OCI-LY3 (cell line): ENCODE measurements at regions not wholly inside any gene's neighbourhood (a gene's known extent, or its start where the extent isn't known, plus 50 kb on each side); places are given as distances from the start of the nearest gene placed in this dataset.
A peak's percentile ranks its signal among the peaks of the same experiment; 100 is the strongest.

Source experiments
- H2AFZ ChIP-seq: fragments of 200-600, 300-600 bp; shearing (Covaris generic); 2 replicates; pipeline ENCODE4 v1.6.0; 2014; ENCODE audit warnings: antibody characterized with exemption, low read depth, low read length
- H3K27ac ChIP-seq: fragments of 200-600, 300-600 bp; sonication (generic); 2 replicates; pipeline ENCODE4 v1.5.1; 2014; ENCODE audit warnings: mild to moderate bottlenecking, low read length, moderate library complexity, mixed read lengths
- H3K27me3 ChIP-seq: fragments of 200-600, 300-600 bp; sonication (generic); 2 replicates; pipeline ENCODE4 v1.6.1; 2014; ENCODE audit warnings: low read depth, low read length, mixed read lengths
- H3K36me3 ChIP-seq: fragments of 200-600, 300-600 bp; sonication (generic); replicated peaks from 2 replicates; pipeline ENCODE3; 2014; ENCODE audit warnings: low read depth, low read length, mixed read lengths
- H3K4me1 ChIP-seq: fragments of 300-600, 200-600 bp; sonication (generic); 2 replicates; pipeline ENCODE4 v1.6.1; 2014; ENCODE audit warnings: low read length, mixed read lengths
- H3K4me2 ChIP-seq: fragments of 200-600, 300-600 bp; sonication (generic); 2 replicates; pipeline ENCODE4 v1.6.1; 2014; ENCODE audit warnings: low read length, mixed read lengths
- H3K4me3 ChIP-seq: fragments of 300-600, 200-600 bp; sonication (generic); 2 replicates; pipeline ENCODE4 v1.5.1; 2014; ENCODE audit warnings: antibody characterized with exemption, mild to moderate bottlenecking, low read length, moderate library complexity
- H3K79me2 ChIP-seq: fragments of 300-600, 200-600 bp; shearing (Covaris generic); 2 replicates; pipeline ENCODE4 v1.6.1; 2014; ENCODE audit warnings: mild to moderate bottlenecking, low read length, mixed read lengths
- H3K9ac ChIP-seq: fragments of 300-600, 200-600 bp; shearing (Covaris generic); 2 replicates; pipeline ENCODE4 v1.6.0; 2014; ENCODE audit warnings: mild to moderate bottlenecking, low read length, moderate library complexity
- H3K9me3 ChIP-seq: fragments of 200-600, 300-600 bp; shearing (Covaris generic); 2 replicates; pipeline ENCODE4 v1.6.1; 2014; ENCODE audit warnings: low read length, mixed read lengths; ENCODE audit not compliant: insufficient read depth
- H4K20me1 ChIP-seq: fragments of 200-600, 300-600 bp; sonication (generic); 2 replicates; pipeline ENCODE4 v1.6.1; 2016; ENCODE audit warnings: low read length, mixed read lengths; ENCODE audit not compliant: insufficient read depth
- EZH2phosphoT487 ChIP-seq: fragments of 200-600 bp; shearing (Covaris generic); IDR thresholded peaks from 2 replicates; pipeline ENCODE4 v1.6.1; 2018; ENCODE audit warnings: antibody characterized with exemption, mixed run types, low read depth
- TF ChIP-seq, protein P1 (sequence below): fragments of 200-600, 300-600 bp; sonication (generic); IDR thresholded peaks from 2 replicates; pipeline ENCODE4 v1.5.1; 2014; ENCODE audit warnings: antibody characterized with exemption, low read length, low read depth

DNA sequence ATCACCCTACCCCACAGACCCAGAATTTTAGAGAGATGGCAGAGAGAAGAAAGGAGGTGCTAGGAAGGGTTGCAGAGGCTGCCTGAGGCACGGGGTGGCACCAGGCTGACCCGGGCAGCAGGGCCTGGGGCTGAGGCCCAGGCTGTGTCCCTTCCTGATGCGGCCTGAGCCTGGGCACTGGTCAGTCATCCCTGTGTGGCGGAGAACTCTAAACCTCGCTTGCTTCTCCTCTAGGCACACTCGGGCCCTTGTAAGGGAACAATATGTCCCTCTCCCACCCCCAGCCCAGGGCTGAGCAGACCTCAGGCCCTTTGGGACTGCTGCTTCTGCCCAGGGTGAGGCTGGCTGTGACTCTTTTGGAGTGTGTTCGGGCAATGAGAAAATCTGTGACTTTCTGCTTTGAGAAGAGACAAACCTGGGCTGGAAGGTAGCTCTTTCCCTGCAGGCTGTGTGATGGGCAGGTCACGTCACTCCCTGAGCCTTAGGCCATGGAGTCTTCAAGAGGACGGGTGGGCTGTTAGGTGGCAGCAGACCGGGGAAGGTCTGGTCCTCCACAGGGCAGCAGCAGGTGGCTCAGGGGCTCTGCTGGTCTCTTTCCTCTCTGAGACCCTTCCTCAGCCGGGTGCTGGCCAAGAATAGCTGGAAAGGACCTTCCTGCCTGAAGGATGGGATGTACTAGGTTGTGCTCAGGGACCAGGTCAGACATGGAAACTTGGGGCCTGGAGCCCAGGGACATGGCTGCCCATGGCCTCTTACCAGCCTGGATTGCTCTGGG lies 96.8 kb downstream of the GLI2 start:
- Histone ChIP-seq H3K9ac (no peak overlapping the region), H4K20me1 (no peaks in the 10 kb centered on the region), H3K9me3 (no peaks in the 10 kb centered on the region), H3K4me2 (no peak overlapping the region), H3K4me1 (no peaks in the 10 kb centered on the region), H3K79me2 (no peaks in the 10 kb centered on the region), H3K27me3 (no peaks in the 10 kb centered on the region), H3K27ac (no peak overlapping the region), H2AFZ (no peak overlapping the region), H3K4me3 (no peak overlapping the region), H3K36me3 (no peaks in the 10 kb centered on the region)
- TF ChIP-seq, protein P1, sequence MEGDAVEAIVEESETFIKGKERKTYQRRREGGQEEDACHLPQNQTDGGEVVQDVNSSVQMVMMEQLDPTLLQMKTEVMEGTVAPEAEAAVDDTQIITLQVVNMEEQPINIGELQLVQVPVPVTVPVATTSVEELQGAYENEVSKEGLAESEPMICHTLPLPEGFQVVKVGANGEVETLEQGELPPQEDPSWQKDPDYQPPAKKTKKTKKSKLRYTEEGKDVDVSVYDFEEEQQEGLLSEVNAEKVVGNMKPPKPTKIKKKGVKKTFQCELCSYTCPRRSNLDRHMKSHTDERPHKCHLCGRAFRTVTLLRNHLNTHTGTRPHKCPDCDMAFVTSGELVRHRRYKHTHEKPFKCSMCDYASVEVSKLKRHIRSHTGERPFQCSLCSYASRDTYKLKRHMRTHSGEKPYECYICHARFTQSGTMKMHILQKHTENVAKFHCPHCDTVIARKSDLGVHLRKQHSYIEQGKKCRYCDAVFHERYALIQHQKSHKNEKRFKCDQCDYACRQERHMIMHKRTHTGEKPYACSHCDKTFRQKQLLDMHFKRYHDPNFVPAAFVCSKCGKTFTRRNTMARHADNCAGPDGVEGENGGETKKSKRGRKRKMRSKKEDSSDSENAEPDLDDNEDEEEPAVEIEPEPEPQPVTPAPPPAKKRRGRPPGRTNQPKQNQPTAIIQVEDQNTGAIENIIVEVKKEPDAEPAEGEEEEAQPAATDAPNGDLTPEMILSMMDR, result no peak
- TF ChIP-seq EZH2phosphoT487, result no peak

DNA sequence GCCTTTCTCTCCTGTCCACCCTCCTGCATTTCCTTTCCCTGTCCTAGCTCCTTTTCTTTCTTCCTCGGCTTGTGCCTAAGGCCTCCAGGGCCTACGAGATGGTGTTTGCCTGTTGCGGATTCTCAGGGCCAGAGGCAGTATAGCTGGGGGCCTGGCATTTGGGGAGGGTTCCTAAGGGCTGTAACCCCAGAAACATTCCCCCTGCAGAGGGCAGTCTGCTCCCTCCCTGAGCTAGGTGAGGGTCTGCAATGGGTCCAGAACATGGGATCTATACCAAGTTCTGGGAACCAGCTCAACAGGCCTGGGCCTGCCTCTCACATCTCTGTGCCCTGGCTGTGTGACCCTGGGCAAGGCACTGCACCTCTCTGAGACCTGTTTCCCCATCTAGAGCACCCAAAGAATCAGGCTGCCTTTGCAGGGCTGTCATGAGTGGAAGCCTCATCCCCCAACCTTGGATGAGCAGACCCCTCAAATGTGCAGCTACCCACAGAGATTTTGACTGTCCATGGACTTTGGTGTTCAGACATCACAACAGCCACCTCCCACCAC lies 97.5 kb downstream of the GLI2 start:
- H3K79me2 ChIP-seq, result no peaks in the 10 kb centered on the region
- no peak overlapping the region for H3K4me2 ChIP-seq
- H3K4me3 ChIP-seq, result no peak overlapping the region
- H2AFZ ChIP-seq, result no peak overlapping the region
- no peaks in the 10 kb centered on the region for H3K9me3 ChIP-seq
- no peaks in the 10 kb centered on the region for H3K27me3 ChIP-seq
- no peaks in the 10 kb centered on the region for H3K36me3 ChIP-seq
- no peaks in the 10 kb centered on the region for H4K20me1 ChIP-seq
- TF ChIP-seq EZH2phosphoT487, result no peak
- TF ChIP-seq, protein P1, result peak; percentile 25; the same call in 1 of the 2 replicates
- no peak overlapping the region for H3K27ac ChIP-seq
- H3K9ac ChIP-seq, result no peak overlapping the region
- H3K4me1 ChIP-seq, result no peaks in the 10 kb centered on the region

DNA sequence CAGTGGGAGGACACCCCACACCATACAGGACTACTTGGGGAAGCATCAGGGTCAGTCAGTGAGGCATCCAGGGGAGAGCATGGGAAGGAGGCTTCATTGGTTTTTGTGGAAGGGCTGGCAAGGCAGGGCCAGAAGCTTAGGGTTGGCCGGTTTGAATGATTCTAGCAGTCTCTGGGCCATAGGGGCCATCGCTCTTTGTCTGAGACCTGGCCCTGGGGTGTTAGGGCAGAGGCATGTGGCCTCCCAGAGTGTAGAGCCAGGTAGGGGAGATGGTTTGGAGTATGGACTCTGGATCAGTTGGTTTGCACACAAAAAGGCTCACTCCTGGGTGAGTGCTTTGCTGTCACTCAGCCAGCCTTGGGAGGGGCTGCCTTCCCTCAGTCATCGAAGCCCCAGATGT lies 98.5 kb downstream of the GLI2 start:
- H3K79me2 ChIP-seq, result no peaks in the 10 kb centered on the region
- no peak overlapping the region for H2AFZ ChIP-seq
- no peak overlapping the region for H3K27ac ChIP-seq

DNA sequence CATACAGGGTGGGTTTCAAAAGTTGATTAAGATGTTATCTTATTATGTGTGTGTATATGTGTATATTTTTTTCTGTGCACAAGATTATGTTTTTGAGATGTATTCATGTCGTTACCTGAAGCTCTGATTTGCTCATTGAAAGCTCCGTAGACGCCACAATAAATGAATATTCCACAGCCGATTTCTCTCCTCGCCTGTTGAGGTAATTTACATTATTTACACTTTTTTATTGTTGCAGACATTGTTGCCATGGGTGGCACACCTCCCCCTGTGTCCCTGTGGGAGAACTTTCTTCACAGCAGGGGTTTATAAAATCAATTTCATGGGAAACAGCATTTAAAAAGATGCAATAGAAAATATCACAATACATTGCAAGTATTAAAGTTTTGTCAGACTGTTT lies 100.6 kb downstream of the GLI2 start:
- H3K9me3 ChIP-seq, result no peaks in the 10 kb centered on the region
- no peaks in the 10 kb centered on the region for H3K79me2 ChIP-seq
- H3K9ac ChIP-seq, result no peak overlapping the region
- H3K27me3 ChIP-seq, result no peaks in the 10 kb centered on the region; the same call in 1 of the 2 replicates
- TF ChIP-seq, protein P1, result no peak
- no peak for TF ChIP-seq EZH2phosphoT487
- no peaks in the 10 kb centered on the region for H3K36me3 ChIP-seq
- H3K4me2 ChIP-seq, result no peak overlapping the region
- H2AFZ ChIP-seq, result no peak overlapping the region
- no peaks in the 10 kb centered on the region for H3K4me1 ChIP-seq
- H4K20me1 ChIP-seq, result no peaks in the 10 kb centered on the region
- H3K27ac ChIP-seq, result no peak overlapping the region
- no peak overlapping the region for H3K4me3 ChIP-seq

More for the DNA sequence above, 98.5 kb downstream of the GLI2 start:
- H3K36me3 ChIP-seq, result no peaks in the 10 kb centered on the region
- no peak overlapping the region for H3K4me2 ChIP-seq
- H3K4me1 ChIP-seq, result no peaks in the 10 kb centered on the region
- no peak overlapping the region for H3K4me3 ChIP-seq
- no peaks in the 10 kb centered on the region; the same call in 1 of the 2 replicates for H3K27me3 ChIP-seq
- H4K20me1 ChIP-seq, result no peaks in the 10 kb centered on the region
- TF ChIP-seq EZH2phosphoT487, result no peak
- TF ChIP-seq, protein P1, result no peak
- no peaks in the 10 kb centered on the region for H3K9me3 ChIP-seq
- no peak overlapping the region for H3K9ac ChIP-seq
